WTC11 (cell line): ENCODE measurements at regions not wholly inside any gene's neighbourhood (a gene's known extent, or its start where the extent isn't known, plus 50 kb on each side); places are given as distances from the start of the nearest gene placed in this dataset.

Experiments
- EMX1 ChIP-seq: fragments of 250-450 bp; sonication (Bioruptor Pico); IDR thresholded peaks from 2 replicates; pipeline ENCODE4 v1.8.0; 2021; ENCODE audit warnings: mild to moderate bottlenecking
- ESRRA ChIP-seq: sonication (generic); formaldehyde crosslinking; IDR thresholded peaks from 2 replicates; pipeline ENCODE4 v1.8.1; 2022; ENCODE audit warnings: mild to moderate bottlenecking, missing genetic modification reagents, borderline replicate concordance
- ETV6 ChIP-seq: sonication (generic); formaldehyde crosslinking; IDR thresholded peaks from 2 replicates; pipeline ENCODE4 v1.8.1; 2022; ENCODE audit warnings: mild to moderate bottlenecking, missing genetic modification reagents
- NFATC4 ChIP-seq: fragments of 250-450 bp; sonication (Bioruptor Pico); IDR thresholded peaks from 2 replicates; pipeline ENCODE4 v1.9.0; 2021; ENCODE audit warnings: mild to moderate bottlenecking
- NR1H2 ChIP-seq: sonication (generic); formaldehyde crosslinking; IDR thresholded peaks from 2 replicates; pipeline ENCODE4 v1.9.0; 2021; ENCODE audit warnings: mild to moderate bottlenecking, moderate library complexity, missing genetic modification reagents
- TF ChIP-seq, protein P1 (sequence below): sonication (generic); formaldehyde crosslinking; IDR thresholded peaks from 2 replicates; pipeline ENCODE4 v1.8.1; 2023; ENCODE audit warnings: mild to moderate bottlenecking, missing genetic modification reagents, borderline replicate concordance
- TF ChIP-seq, protein P2 (sequence below): fragments of 200-600 bp; IDR thresholded peaks from 2 replicates; pipeline ENCODE4 v1.8.0; 2022; ENCODE audit warnings: antibody characterized with exemption
- TF ChIP-seq, protein P3 (sequence below): sonication (generic); formaldehyde crosslinking; IDR thresholded peaks from 2 replicates; pipeline ENCODE4 v1.8.0; 2022; ENCODE audit warnings: missing genetic modification reagents
- TF ChIP-seq, protein P4 (sequence below): fragments of 250-450 bp; sonication (Bioruptor Pico); IDR thresholded peaks from 2 replicates; pipeline ENCODE4 v1.9.0; 2021; ENCODE audit warnings: moderate library complexity, mild to moderate bottlenecking, inconsistent platforms, borderline replicate concordance
- TF ChIP-seq, protein P5 (sequence below): sonication (generic); formaldehyde crosslinking; conservative IDR thresholded peaks from 2 replicates; pipeline ENCODE4 v1.8.1; 2023; ENCODE audit warnings: mild to moderate bottlenecking, low read depth, missing genetic modification reagents, moderate library complexity
- TF ChIP-seq, protein P6 (sequence below): sonication (generic); formaldehyde crosslinking; IDR thresholded peaks from 2 replicates; pipeline ENCODE4 v1.8.1; 2023; ENCODE audit warnings: mild to moderate bottlenecking, missing genetic modification reagents, moderate library complexity
- TF ChIP-seq, protein P7 (sequence below): fragments of 250-450 bp; sonication (Bioruptor Pico); IDR thresholded peaks from 2 replicates; pipeline ENCODE4 v1.8.0; 2021; ENCODE audit warnings: mild to moderate bottlenecking

DNA sequence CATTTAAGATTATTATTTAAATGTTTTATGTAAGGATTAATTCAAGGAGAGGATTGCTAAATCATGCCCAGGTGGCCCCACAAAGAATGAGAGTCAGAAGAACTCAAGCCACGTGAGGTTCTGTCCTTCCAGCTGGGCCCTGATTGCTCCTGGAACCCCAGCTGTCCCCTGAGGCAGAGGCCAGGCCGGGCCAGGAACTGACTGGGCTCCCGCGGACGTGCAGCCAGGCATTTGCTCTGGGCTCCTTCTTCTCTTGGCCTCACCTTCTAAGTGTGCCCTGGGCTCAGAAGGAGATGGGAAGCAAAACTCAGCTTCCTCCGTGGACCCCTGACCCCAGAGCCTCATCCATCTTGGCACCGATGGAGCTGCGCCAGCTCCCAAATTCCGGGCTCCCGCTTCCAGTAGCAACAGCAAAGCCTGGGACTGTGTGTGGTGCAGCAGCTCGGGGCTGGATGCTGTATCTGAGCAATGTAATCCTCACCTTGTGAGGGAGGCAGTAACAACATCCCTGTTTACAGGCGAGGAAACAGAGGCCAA lies 250.6 kb upstream of the PPP2R2D start (continued):
- TF ChIP-seq, protein P1, sequence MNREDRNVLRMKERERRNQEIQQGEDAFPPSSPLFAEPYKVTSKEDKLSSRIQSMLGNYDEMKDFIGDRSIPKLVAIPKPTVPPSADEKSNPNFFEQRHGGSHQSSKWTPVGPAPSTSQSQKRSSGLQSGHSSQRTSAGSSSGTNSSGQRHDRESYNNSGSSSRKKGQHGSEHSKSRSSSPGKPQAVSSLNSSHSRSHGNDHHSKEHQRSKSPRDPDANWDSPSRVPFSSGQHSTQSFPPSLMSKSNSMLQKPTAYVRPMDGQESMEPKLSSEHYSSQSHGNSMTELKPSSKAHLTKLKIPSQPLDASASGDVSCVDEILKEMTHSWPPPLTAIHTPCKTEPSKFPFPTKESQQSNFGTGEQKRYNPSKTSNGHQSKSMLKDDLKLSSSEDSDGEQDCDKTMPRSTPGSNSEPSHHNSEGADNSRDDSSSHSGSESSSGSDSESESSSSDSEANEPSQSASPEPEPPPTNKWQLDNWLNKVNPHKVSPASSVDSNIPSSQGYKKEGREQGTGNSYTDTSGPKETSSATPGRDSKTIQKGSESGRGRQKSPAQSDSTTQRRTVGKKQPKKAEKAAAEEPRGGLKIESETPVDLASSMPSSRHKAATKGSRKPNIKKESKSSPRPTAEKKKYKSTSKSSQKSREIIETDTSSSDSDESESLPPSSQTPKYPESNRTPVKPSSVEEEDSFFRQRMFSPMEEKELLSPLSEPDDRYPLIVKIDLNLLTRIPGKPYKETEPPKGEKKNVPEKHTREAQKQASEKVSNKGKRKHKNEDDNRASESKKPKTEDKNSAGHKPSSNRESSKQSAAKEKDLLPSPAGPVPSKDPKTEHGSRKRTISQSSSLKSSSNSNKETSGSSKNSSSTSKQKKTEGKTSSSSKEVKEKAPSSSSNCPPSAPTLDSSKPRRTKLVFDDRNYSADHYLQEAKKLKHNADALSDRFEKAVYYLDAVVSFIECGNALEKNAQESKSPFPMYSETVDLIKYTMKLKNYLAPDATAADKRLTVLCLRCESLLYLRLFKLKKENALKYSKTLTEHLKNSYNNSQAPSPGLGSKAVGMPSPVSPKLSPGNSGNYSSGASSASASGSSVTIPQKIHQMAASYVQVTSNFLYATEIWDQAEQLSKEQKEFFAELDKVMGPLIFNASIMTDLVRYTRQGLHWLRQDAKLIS (CRISPR knock-in tag), result no peak
- no peak for TF ChIP-seq NFATC4 (CRISPR knock-in tag)
- TF ChIP-seq, protein P2, sequence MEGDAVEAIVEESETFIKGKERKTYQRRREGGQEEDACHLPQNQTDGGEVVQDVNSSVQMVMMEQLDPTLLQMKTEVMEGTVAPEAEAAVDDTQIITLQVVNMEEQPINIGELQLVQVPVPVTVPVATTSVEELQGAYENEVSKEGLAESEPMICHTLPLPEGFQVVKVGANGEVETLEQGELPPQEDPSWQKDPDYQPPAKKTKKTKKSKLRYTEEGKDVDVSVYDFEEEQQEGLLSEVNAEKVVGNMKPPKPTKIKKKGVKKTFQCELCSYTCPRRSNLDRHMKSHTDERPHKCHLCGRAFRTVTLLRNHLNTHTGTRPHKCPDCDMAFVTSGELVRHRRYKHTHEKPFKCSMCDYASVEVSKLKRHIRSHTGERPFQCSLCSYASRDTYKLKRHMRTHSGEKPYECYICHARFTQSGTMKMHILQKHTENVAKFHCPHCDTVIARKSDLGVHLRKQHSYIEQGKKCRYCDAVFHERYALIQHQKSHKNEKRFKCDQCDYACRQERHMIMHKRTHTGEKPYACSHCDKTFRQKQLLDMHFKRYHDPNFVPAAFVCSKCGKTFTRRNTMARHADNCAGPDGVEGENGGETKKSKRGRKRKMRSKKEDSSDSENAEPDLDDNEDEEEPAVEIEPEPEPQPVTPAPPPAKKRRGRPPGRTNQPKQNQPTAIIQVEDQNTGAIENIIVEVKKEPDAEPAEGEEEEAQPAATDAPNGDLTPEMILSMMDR, result no peak
- no peak for TF ChIP-seq ETV6 (CRISPR knock-in tag)
- TF ChIP-seq, protein P3, sequence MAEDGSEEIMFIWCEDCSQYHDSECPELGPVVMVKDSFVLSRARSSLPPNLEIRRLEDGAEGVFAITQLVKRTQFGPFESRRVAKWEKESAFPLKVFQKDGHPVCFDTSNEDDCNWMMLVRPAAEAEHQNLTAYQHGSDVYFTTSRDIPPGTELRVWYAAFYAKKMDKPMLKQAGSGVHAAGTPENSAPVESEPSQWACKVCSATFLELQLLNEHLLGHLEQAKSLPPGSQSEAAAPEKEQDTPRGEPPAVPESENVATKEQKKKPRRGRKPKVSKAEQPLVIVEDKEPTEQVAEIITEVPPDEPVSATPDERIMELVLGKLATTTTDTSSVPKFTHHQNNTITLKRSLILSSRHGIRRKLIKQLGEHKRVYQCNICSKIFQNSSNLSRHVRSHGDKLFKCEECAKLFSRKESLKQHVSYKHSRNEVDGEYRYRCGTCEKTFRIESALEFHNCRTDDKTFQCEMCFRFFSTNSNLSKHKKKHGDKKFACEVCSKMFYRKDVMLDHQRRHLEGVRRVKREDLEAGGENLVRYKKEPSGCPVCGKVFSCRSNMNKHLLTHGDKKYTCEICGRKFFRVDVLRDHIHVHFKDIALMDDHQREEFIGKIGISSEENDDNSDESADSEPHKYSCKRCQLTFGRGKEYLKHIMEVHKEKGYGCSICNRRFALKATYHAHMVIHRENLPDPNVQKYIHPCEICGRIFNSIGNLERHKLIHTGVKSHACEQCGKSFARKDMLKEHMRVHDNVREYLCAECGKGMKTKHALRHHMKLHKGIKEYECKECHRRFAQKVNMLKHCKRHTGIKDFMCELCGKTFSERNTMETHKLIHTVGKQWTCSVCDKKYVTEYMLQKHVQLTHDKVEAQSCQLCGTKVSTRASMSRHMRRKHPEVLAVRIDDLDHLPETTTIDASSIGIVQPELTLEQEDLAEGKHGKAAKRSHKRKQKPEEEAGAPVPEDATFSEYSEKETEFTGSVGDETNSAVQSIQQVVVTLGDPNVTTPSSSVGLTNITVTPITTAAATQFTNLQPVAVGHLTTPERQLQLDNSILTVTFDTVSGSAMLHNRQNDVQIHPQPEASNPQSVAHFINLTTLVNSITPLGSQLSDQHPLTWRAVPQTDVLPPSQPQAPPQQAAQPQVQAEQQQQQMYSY, result no peak
- no peak for TF ChIP-seq EMX1 (CRISPR knock-in tag)
- TF ChIP-seq, protein P4, sequence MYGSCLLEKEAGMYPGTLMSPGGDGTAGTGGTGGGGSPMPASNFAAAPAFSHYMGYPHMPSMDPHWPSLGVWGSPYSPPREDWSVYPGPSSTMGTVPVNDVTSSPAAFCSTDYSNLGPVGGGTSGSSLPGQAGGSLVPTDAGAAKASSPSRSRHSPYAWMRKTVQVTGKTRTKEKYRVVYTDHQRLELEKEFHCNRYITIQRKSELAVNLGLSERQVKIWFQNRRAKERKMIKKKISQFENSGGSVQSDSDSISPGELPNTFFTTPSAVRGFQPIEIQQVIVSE, result no peak
- TF ChIP-seq, protein P5, sequence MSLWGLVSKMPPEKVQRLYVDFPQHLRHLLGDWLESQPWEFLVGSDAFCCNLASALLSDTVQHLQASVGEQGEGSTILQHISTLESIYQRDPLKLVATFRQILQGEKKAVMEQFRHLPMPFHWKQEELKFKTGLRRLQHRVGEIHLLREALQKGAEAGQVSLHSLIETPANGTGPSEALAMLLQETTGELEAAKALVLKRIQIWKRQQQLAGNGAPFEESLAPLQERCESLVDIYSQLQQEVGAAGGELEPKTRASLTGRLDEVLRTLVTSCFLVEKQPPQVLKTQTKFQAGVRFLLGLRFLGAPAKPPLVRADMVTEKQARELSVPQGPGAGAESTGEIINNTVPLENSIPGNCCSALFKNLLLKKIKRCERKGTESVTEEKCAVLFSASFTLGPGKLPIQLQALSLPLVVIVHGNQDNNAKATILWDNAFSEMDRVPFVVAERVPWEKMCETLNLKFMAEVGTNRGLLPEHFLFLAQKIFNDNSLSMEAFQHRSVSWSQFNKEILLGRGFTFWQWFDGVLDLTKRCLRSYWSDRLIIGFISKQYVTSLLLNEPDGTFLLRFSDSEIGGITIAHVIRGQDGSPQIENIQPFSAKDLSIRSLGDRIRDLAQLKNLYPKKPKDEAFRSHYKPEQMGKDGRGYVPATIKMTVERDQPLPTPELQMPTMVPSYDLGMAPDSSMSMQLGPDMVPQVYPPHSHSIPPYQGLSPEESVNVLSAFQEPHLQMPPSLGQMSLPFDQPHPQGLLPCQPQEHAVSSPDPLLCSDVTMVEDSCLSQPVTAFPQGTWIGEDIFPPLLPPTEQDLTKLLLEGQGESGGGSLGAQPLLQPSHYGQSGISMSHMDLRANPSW (CRISPR knock-in tag), result no peak
- TF ChIP-seq, protein P6, sequence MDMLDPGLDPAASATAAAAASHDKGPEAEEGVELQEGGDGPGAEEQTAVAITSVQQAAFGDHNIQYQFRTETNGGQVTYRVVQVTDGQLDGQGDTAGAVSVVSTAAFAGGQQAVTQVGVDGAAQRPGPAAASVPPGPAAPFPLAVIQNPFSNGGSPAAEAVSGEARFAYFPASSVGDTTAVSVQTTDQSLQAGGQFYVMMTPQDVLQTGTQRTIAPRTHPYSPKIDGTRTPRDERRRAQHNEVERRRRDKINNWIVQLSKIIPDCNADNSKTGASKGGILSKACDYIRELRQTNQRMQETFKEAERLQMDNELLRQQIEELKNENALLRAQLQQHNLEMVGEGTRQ, result no peak
- TF ChIP-seq NR1H2 (CRISPR knock-in tag), result no peak
- TF ChIP-seq, protein P7, sequence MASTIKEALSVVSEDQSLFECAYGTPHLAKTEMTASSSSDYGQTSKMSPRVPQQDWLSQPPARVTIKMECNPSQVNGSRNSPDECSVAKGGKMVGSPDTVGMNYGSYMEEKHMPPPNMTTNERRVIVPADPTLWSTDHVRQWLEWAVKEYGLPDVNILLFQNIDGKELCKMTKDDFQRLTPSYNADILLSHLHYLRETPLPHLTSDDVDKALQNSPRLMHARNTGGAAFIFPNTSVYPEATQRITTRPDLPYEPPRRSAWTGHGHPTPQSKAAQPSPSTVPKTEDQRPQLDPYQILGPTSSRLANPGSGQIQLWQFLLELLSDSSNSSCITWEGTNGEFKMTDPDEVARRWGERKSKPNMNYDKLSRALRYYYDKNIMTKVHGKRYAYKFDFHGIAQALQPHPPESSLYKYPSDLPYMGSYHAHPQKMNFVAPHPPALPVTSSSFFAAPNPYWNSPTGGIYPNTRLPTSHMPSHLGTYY (CRISPR knock-in tag), result no peak
- no peak for TF ChIP-seq ESRRA (CRISPR knock-in tag)
